Thyroid gland (tissue), 4 donors: ENCODE measurements at regions not wholly inside any gene's neighbourhood (a gene's known extent, or its start where the extent isn't known, plus 50 kb on each side); places are given as distances from the start of the nearest gene placed in this dataset.

Source experiments
- DNase-seq, 2 donors: peaks; one replicate each; pipeline ENCODE4 v3.0.0-alpha.2; 2019
- H3K27ac ChIP-seq, 3 donors: fragments of 200-600 bp; sonication (generic); 1 replicate in 2 of 3; 2 replicates in 1 of 3; pipeline ENCODE4 v1.5.1; 2016 to 2019; ENCODE audit warnings: mild to moderate bottlenecking in 1 of 3, moderate library complexity in 1 of 3
- H3K27me3 ChIP-seq: fragments of 200-600 bp; sonication (generic); one replicate; pipeline ENCODE4 v1.5.1; 2019
- H3K36me3 ChIP-seq, 2 donors: fragments of 200-600 bp; sonication (generic); one replicate each; pipeline ENCODE4 v1.5.1; 2016 to 2019
- H3K4me1 ChIP-seq, 2 donors: fragments of 200-600 bp; sonication (generic); one replicate each; pipeline ENCODE4 v1.5.1; 2017 to 2019
- H3K4me3 ChIP-seq, 3 donors: fragments of 200-600 bp; sonication (generic); replicated peaks in 1 of 3; 1 replicate in 2 of 3; 2 replicates in 1 of 3; pipeline ENCODE4 v1.5.1; 2016; ENCODE audit warnings: mild to moderate bottlenecking in 1 of 3
- H3K9me3 ChIP-seq: fragments of 200-600 bp; sonication (generic); one replicate; pipeline ENCODE4 v1.5.1; 2017
- CTCF ChIP-seq, 6 experiments: fragments of 200-600 bp in 3 of 6; fragments of 450-650 bp in 3 of 6; sonication (generic) in 3 of 6; IDR thresholded peaks; one replicate each; pipeline ENCODE4 v1.5.1; 2016 to 2019; ENCODE audit warnings: antibody characterized with exemption in 6 of 6, mild to moderate bottlenecking in 2 of 6, inconsistent platforms in 1 of 6, moderate library complexity in 1 of 6
- POLR2A ChIP-seq, 2 donors: fragments of 450-650 bp; IDR thresholded peaks; one replicate each; pipeline ENCODE4 v1.6.1; 2017; ENCODE audit warnings: antibody characterized with exemption in 2 of 2, mild to moderate bottlenecking in 2 of 2, moderate library complexity in 1 of 2
- WGBS, 2 donors: methylation state at CpG; one replicate each; pipeline ENCODE4 v1.1.5; 2017; 5-methylcytosine and 5-hydroxymethylcytosine counted together
- intact Hi-C: fragments of 100-400 bp; cut with DNase I; formaldehyde crosslinking; loops from one replicate; pipeline ENCODE4 v1.15.1; 2023

DNA sequence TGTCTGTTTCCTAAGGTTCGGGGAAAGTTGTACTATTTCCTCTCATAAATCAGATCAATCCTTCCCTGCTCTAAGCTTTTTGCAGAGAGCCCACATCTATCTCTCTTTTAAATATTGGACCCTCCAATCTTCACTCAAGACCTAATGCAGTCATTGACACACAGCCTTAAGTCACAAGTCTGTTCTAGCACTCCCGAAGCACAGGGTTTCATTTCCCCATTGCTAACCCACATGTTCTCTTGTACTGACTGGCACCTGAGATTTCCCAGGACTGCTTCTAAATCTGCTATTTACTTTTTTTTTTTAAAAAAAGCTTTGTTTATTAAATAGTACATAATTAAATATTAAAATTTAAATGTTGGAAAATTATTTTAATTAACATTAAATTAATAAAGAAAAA, 674.7 kb downstream of the TBC1D22A start:
- Histone ChIP-seq H3K27me3 (no peaks in the 10 kb centered on the region), H3K27ac (no peak overlapping the region), H3K36me3 (no peaks in the 10 kb centered on the region), H3K4me3 (no peak overlapping the region), H3K9me3 (no peaks in the 10 kb centered on the region), H3K4me1 (no peaks in the 10 kb centered on the region)
- intact Hi-C loops = no loop called here
- no peak for DNase-seq
- WGBS, 2 donors = 85 to 89% methylated on average over 2 of the region's 2 CpGs
- TF ChIP-seq CTCF (IDR thresholded peaks at IDR 0.05) = no peak
- no peak for TF ChIP-seq POLR2A (IDR thresholded peaks at IDR 0.05)

DNA sequence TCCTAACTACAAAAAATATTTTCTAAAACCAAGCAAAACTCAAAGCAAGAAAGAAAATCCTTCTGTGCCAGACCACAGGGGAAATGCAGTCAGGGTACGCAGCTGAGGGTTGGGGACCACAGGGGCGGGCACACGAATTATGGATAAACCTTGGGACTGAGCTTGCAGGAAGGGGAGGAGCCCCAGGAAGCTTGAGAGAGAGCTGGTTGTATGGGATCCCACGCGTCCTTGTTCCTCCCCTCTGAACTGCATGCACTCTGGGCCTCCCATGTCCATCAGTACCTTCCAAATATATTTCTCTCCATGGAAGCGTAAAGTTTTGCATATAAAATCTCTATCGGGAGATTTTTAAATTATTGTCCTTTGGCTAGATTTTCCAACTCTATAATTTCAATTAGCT, 673.4 kb downstream of the TBC1D22A start:
- DNase-seq = no peak
- 87 to 92% methylated on average over 7 of the region's 7 CpGs for WGBS, 2 donors
- Histone ChIP-seq H3K36me3 (no peaks in the 10 kb centered on the region), H3K9me3 (no peaks in the 10 kb centered on the region), H3K4me1 (no peaks in the 10 kb centered on the region), H3K4me3 (no peak overlapping the region), H3K27me3 (no peaks in the 10 kb centered on the region), H3K27ac (no peak overlapping the region)
- intact Hi-C loops = no loop called here
- no peak for TF ChIP-seq CTCF (IDR thresholded peaks at IDR 0.05)
- no peak for TF ChIP-seq POLR2A (IDR thresholded peaks at IDR 0.05)

DNA sequence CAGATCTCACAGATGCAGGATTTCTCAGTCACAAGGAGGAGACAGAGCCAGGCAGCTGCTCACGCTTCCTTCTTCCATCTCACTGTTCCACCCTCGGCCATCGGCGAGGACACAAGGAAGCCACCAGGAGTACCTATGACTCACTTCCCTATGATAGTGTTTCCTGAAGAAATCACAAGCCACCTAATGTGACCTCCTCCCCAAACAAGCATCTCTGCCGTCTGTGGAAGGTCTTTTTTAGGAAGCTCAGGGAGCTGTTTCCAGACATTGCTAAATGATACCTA, 672.7 kb downstream of the TBC1D22A start:
- Histone ChIP-seq H3K27me3 (no peaks in the 10 kb centered on the region), H3K36me3 (no peaks in the 10 kb centered on the region), H3K4me3 (no peak overlapping the region), H3K9me3 (no peaks in the 10 kb centered on the region), H3K27ac (no peak overlapping the region), H3K4me1 (no peaks in the 10 kb centered on the region)
- DNase-seq = no peak
- TF ChIP-seq POLR2A (IDR thresholded peaks at IDR 0.05) = no peak
- TF ChIP-seq CTCF (IDR thresholded peaks at IDR 0.05) = no peak
- intact Hi-C loops = no loop called here
- 86 to 90% methylated on average over 5 of the region's 5 CpGs for WGBS, 2 donors

- Histone ChIP-seq H3K4me3 (no peak overlapping the region), H3K36me3 (no peaks in the 10 kb centered on the region), H3K9me3 (no peaks in the 10 kb centered on the region), H3K4me1 (no peaks in the 10 kb centered on the region), H3K27ac (no peak overlapping the region), H3K27me3 (no peaks in the 10 kb centered on the region)
- no peak for DNase-seq
- intact Hi-C loops = no loop called here
- WGBS, 2 donors = 87 to 88% methylated on average over 17 of the region's 17 CpGs
- no peak for TF ChIP-seq CTCF (IDR thresholded peaks at IDR 0.05)
- no peak for TF ChIP-seq POLR2A (IDR thresholded peaks at IDR 0.05)
Measured at GRCh38 chr22:47434336-47435203, 672.1 kb downstream of the TBC1D22A start.

GRCh38 chr22:47433627-47434026, 671.2 kb downstream of the TBC1D22A start:
- DNase-seq = no peak
- intact Hi-C loops = no loop called here
- Histone ChIP-seq H3K36me3 (no peaks in the 10 kb centered on the region), H3K27me3 (no peaks in the 10 kb centered on the region), H3K27ac (no peak overlapping the region), H3K4me3 (no peak overlapping the region), H3K9me3 (no peaks in the 10 kb centered on the region), H3K4me1 (no peaks in the 10 kb centered on the region)
- TF ChIP-seq CTCF (IDR thresholded peaks at IDR 0.05) = no peak
- TF ChIP-seq POLR2A (IDR thresholded peaks at IDR 0.05) = no peak
- WGBS, 2 donors = 92% methylated on average over 5 of the region's 5 CpGs
